K562 (cell line): ENCODE measurements at regions not wholly inside any gene's neighbourhood (a gene's known extent, or its start where the extent isn't known, plus 50 kb on each side); places are given as distances from the start of the nearest gene placed in this dataset.

Source experiments
- ATAC-seq: fragments of 200-7000 bp; cut with Tn5 transposase; 3 replicates; pipeline ENCODE4 v1.9.1; 2020; ENCODE audit warnings: moderate library complexity
- BruUV-seq: library from RNA; stranded (reverse); fragments of 400-500 nt; replicated peaks from 2 replicates; lab custom pipeline; 2021; lab: Mats Ljungman, UMichigan
- CTCF ChIA-PET: fragments of 300-600 bp; formaldehyde crosslinking; extraction: SDS; loops from one replicate; lab custom pipeline; 2021; ENCODE audit warnings: low intra/inter-chr PET ratio; lab: Yijun Ruan, JAX
- POLR2A ChIA-PET: fragments of 300-600, 350-650 bp; sonication (Branson Sonifier 250); formaldehyde crosslinking; extraction: SDS; loops from one replicate; lab custom pipeline; 2021; ENCODE audit warnings: antibody characterized with exemption, inconsistent platforms; lab: Yijun Ruan, JAX
- DNase-seq, 4 experiments: peaks; one replicate each; pipeline versions ENCODE4 v3.0.0 to v3.0.0-alpha.2; 2011 to 2018; ENCODE audit warnings: low spot score in 3 of 4, mixed read lengths in 3 of 4; ENCODE audit errors: extremely low read depth in 1 of 4
- FAIRE-seq: peaks from 2 replicates; lab custom pipeline; 2011; peaks lifted over from hg19 to GRCh38; lab: Jason Lieb, UNC
- H2AFZ ChIP-seq: 2 replicates; pipeline ENCODE4 v1.6.0; 2011; ENCODE audit warnings: low read depth, low read length, control low read depth, inconsistent platforms
- H3K27ac ChIP-seq: fragments of 200-600 bp; 3 replicates; pipeline ENCODE4 v1.8.0; 2011; ENCODE audit warnings: low read depth, mild to moderate bottlenecking, control low read depth, inconsistent platforms, low read length, moderate library complexity, mixed read lengths; ENCODE audit errors: extremely low read depth
- H3K27me3 ChIP-seq, 2 experiments: fragments of 300-600 bp in 1 of 2; 2 replicates in 1 of 2; 3 replicates in 1 of 2; pipeline versions ENCODE4 v1.6.0 to v1.8.0; 2011; ENCODE audit warnings: inconsistent platforms in 2 of 2, low read length in 2 of 2, mild to moderate bottlenecking in 1 of 2, mixed read lengths in 1 of 2, moderate library complexity in 1 of 2; ENCODE audit not compliant: control insufficient read depth in 2 of 2, insufficient read depth in 2 of 2
- H3K36me3 ChIP-seq: fragments of 300-600 bp; 3 replicates; pipeline ENCODE4 v1.8.0; 2011; ENCODE audit warnings: mild to moderate bottlenecking, low read length, inconsistent platforms; ENCODE audit not compliant: control insufficient read depth, insufficient read depth
- H3K4me1 ChIP-seq, 2 experiments: fragments of 200-600 bp in 1 of 2; replicated peaks in 1 of 2; 2 replicates in 1 of 2; 3 replicates in 1 of 2; pipeline versions ENCODE4 v1.5.1 to v1.8.0; 2011; ENCODE audit warnings: inconsistent platforms in 2 of 2, low read length in 2 of 2, mild to moderate bottlenecking in 1 of 2, mixed read lengths in 1 of 2, moderate library complexity in 1 of 2; ENCODE audit not compliant: control insufficient read depth in 2 of 2, insufficient read depth in 2 of 2
- H3K4me2 ChIP-seq: 2 replicates; pipeline ENCODE4 v1.6.1; 2011; ENCODE audit warnings: low read length, control low read depth, inconsistent platforms, mixed read lengths; ENCODE audit not compliant: insufficient read depth
- H3K4me3 ChIP-seq: fragments of 200-600 bp; sonication (generic), shearing (Covaris generic); 2 replicates; pipeline ENCODE4 v1.5.1; 2016; ENCODE audit warnings: control low read depth, inconsistent platforms
- H3K79me2 ChIP-seq: fragments of 200-600 bp; 3 replicates; pipeline ENCODE4 v1.8.0; 2011; ENCODE audit warnings: low read length, inconsistent platforms; ENCODE audit not compliant: control insufficient read depth, insufficient read depth
- H3K9ac ChIP-seq, 2 experiments: 2 replicates each; pipeline versions ENCODE4 v1.6.0 to v1.6.1; 2011; ENCODE audit warnings: low read depth in 2 of 2, low read length in 2 of 2, control low read depth in 1 of 2, inconsistent platforms in 1 of 2, mild to moderate bottlenecking in 1 of 2, mixed read lengths in 1 of 2; ENCODE audit not compliant: insufficient read depth in 1 of 2
- H3K9me1 ChIP-seq: one replicate; pipeline ENCODE4 v1.6.0; 2011; ENCODE audit warnings: inconsistent platforms, mild to moderate bottlenecking, low read length, moderate library complexity; ENCODE audit not compliant: control insufficient read depth, insufficient read depth
- H3K9me3 ChIP-seq: replicated peaks from 2 replicates; pipeline ENCODE4 v1.5.1; 2011; ENCODE audit warnings: low read depth, low read length, inconsistent platforms; ENCODE audit not compliant: control insufficient read depth, insufficient read depth
- H4K20me1 ChIP-seq: replicated peaks from 2 replicates; pipeline ENCODE4 v1.6.1; 2011; ENCODE audit warnings: low read length, inconsistent platforms, mixed read lengths; ENCODE audit not compliant: control insufficient read depth, insufficient read depth
- BCOR ChIP-seq: fragments of 450-650 bp; IDR thresholded peaks from 2 replicates; pipeline ENCODE4 v1.6.1; 2016
- CEBPG ChIP-seq, 3 experiments: fragments of 200-800 bp in 1 of 3; sonication (Bioruptor generic) in 1 of 3; sonication (generic) in 1 of 3; formaldehyde crosslinking in 1 of 3; IDR thresholded peaks in 2 of 3; conservative IDR thresholded peaks in 1 of 3; 2 replicates each; pipeline versions ENCODE4 v1.6.1 to v1.8.0; 2016 to 2022; ENCODE audit warnings: missing compliant biosample characterization in 2 of 3, missing genetic modification characterization in 2 of 3, mild to moderate bottlenecking in 1 of 3, missing genetic modification reagents in 1 of 3
- KDM4B ChIP-seq, 2 experiments: fragments of 450-650 bp in 1 of 2; sonication (generic) in 1 of 2; IDR thresholded peaks; 2 replicates each; pipeline ENCODE4 v1.6.1; 2016 to 2017; ENCODE audit warnings: borderline replicate concordance in 2 of 2, antibody characterized with exemption in 1 of 2, low read depth in 1 of 2, mild to moderate bottlenecking in 1 of 2
- NR2C2 ChIP-seq, 2 experiments: fragments of 200-800 bp in 1 of 2; sonication (Bioruptor generic) in 1 of 2; sonication (generic) in 1 of 2; formaldehyde crosslinking in 1 of 2; IDR thresholded peaks; 2 replicates each; pipeline versions ENCODE4 v1.6.1 to v1.8.0; 2016 to 2022; ENCODE audit warnings: mild to moderate bottlenecking in 1 of 2, missing compliant biosample characterization in 1 of 2, missing genetic modification characterization in 1 of 2, missing genetic modification reagents in 1 of 2
- PRMT5 ChIP-seq: sonication (generic); formaldehyde crosslinking; IDR thresholded peaks from 2 replicates; pipeline ENCODE4 v1.5.0; 2020; ENCODE audit warnings: missing genetic modification reagents
- WGBS: fragments of 100-300 bp; shearing (Covaris generic); methylation state at CpG from one replicate; pipeline ENCODE4 v1.1.6; 2016; ENCODE audit warnings: low coverage, mixed read lengths; ENCODE audit not compliant: insufficient coverage; ENCODE audit errors: missing lambda C conversion rate; 5-methylcytosine and 5-hydroxymethylcytosine counted together
- in situ Hi-C: fragments of 300-500 bp; cut with MboI; formaldehyde crosslinking; loops from 4 replicates; pipeline ENCODE4 v1.15.0; 2018; ENCODE audit warnings: inconsistent platforms, mixed read lengths
- intact Hi-C: fragments of 100-400 bp; cut with micrococcal nuclease; formaldehyde crosslinking; loops from 2 replicates; pipeline ENCODE4 v1.14.2; 2022

GRCh38 chr2:216951171-216951570 is 91.3 kb upstream of the TNP1 start:
- Histone ChIP-seq H2AFZ (no peak overlapping the region), H3K27me3 (no peaks in the 10 kb centered on the region), H3K79me2 (no peaks in the 10 kb centered on the region), H3K9ac (no peak overlapping the region), H4K20me1 (no peaks in the 10 kb centered on the region), H3K4me2 (no peak overlapping the region), H3K4me3 (no peak overlapping the region), H3K27ac (no peak overlapping the region), H3K4me1 (no peaks in the 10 kb centered on the region), H3K36me3 (no peaks in the 10 kb centered on the region), H3K9me3 (no peaks in the 10 kb centered on the region), H3K9me1 (no peaks in the 10 kb centered on the region)
- BruUV-seq: no TSS peak
- DNase-seq: no peak
- FAIRE-seq: no peak
- TF ChIP-seq CEBPG (CRISPR knock-in tag; IDR thresholded peaks at IDR 0.05) (no peak), CEBPG (tag; conservative IDR thresholded peaks at IDR 0.05 in 1 of 2, IDR thresholded peaks at IDR 0.05 in 1 of 2) (peak in 1 of 2 experiments; percentile 14; a peak in 1 of 4 replicates), PRMT5 (CRISPR knock-in tag) (no peak)
- 0% methylated on average over 4 of the region's 4 CpGs for WGBS
- ATAC-seq: no peak
- ChIA-PET CTCF (no interaction called here), POLR2A (no interaction called here)
- in situ Hi-C loops: no loop called here
- intact Hi-C loops: no loop called here

DNA sequence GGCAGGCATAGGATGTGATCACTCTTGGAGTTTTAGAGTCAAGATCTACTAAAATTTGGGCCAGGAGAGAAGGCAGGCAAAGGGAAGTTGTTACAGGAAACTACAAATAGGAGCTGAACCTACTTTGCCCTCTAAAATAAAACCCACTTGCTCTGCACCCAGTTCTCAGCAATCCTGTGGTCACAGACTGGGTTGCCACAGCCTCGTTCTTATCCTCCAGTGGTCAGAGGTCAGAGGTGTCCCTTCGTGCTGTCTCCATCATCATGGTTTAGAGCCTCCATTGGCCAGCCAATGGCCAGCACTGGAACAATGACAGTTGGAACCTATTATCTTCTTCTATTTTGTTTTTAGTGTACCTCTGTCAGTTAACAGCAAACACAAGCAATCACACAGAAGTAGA is 90.7 kb upstream of the TNP1 start:
- no TSS peak for BruUV-seq
- Histone ChIP-seq H3K9me3 (no peaks in the 10 kb centered on the region), H3K9me1 (no peaks in the 10 kb centered on the region), H2AFZ (no peak overlapping the region), H3K27ac (no peak overlapping the region), H4K20me1 (no peaks in the 10 kb centered on the region), H3K4me2 (no peak overlapping the region)
- CTCF ChIA-PET: no interaction called here
- ATAC-seq: peak; percentile 42; the same call in 2 of the 3 replicates
- TF ChIP-seq NR2C2 (CRISPR knock-in tag; IDR thresholded peaks at IDR 0.05): no peak
- peak; percentile 37; the same call in 1 of the 2 replicates for TF ChIP-seq NR2C2 (tag; IDR thresholded peaks at IDR 0.05)
- TF ChIP-seq BCOR: no peak
- no peak for TF ChIP-seq KDM4B (IDR thresholded peaks at IDR 0.05; ENCODE audit: borderline replicate concordance in 2 of 2, low read depth in 1 of 2)
- TF ChIP-seq, all 486 proteins: peak for 1
- Histone ChIP-seq H3K9ac (no peak overlapping the region), H3K36me3 (no peaks in the 10 kb centered on the region), H3K27me3 (no peaks in the 10 kb centered on the region), H3K79me2 (no peaks in the 10 kb centered on the region), H3K4me3 (no peak overlapping the region), H3K4me1 (no peaks in the 10 kb centered on the region)
- no peak for FAIRE-seq
- WGBS: 0% methylated on average over 2 of the region's 2 CpGs
- no peak for DNase-seq
- intact Hi-C loops (no loop called here), in situ Hi-C loops (no loop called here)
- POLR2A ChIA-PET: no interaction called here
